ENCODE measurements at regions not wholly inside any gene's neighbourhood (a gene's known extent, or its start where the extent isn't known, plus 50 kb on each side); places are given as distances from the start of the nearest gene placed in this dataset.
"Not testable (repeated sequence)": the region's sequence is repeated elsewhere in the genome, so short reads cannot be mapped to it uniquely, and the experiment has no call there.

DNA sequence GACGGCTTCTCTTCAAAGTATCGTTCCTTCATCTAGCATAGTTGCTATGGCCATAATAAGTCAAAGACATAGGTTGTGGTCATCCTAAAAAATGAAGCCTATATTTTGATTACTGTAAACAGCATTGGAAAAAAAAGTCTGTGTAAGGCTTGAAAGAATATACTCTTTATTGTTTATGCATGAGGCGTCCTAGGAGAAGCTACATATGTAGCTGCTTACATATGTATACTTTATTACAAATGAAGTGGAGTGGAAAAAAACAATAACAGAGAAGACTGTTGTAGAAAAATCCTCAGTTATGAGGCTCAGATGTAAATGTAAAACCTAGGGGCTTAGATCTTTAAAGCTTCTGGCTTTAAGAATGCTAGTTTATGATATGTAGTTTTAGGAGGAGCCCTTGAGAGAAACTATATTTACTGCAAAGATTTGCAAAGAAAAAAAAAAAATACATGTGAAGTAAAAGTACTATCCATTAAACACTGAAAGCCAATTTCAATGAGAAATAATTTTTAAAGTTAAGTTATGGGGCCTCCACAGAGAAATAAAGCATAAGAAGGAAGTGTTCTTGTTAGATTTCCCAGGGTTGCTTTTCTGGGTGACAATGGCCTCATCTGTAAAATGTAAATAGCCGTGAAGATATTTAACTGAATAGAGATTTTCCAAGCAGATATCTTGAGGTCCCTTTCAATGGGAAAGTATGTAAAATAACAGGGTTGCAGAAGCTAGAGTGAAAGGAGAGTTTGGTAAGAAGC lies 598.2 kb downstream of the TRIML1 start:
- no peaks in the 10 kb centered on the region for H3K4me1 ChIP-seq (ENCODE audit: control insufficient read depth, low read length)
- no peaks in the 10 kb centered on the region for H3K9me3 ChIP-seq (ENCODE audit: control insufficient read depth, insufficient read depth, low read length)
- H3K9me2 ChIP-seq (replicated peaks; ENCODE audit: control insufficient read depth, low read length): no peaks in the 10 kb centered on the region
- H3K4me2 ChIP-seq (ENCODE audit: low read length): no peak overlapping the region
- H3F3A ChIP-seq (ENCODE audit: control insufficient read depth, insufficient read depth): no peaks in the 10 kb centered on the region
- H3K36me3 ChIP-seq (ENCODE audit: control insufficient read depth, low read length): no peaks in the 10 kb centered on the region
- TF ChIP-seq, protein P1, sequence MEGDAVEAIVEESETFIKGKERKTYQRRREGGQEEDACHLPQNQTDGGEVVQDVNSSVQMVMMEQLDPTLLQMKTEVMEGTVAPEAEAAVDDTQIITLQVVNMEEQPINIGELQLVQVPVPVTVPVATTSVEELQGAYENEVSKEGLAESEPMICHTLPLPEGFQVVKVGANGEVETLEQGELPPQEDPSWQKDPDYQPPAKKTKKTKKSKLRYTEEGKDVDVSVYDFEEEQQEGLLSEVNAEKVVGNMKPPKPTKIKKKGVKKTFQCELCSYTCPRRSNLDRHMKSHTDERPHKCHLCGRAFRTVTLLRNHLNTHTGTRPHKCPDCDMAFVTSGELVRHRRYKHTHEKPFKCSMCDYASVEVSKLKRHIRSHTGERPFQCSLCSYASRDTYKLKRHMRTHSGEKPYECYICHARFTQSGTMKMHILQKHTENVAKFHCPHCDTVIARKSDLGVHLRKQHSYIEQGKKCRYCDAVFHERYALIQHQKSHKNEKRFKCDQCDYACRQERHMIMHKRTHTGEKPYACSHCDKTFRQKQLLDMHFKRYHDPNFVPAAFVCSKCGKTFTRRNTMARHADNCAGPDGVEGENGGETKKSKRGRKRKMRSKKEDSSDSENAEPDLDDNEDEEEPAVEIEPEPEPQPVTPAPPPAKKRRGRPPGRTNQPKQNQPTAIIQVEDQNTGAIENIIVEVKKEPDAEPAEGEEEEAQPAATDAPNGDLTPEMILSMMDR (IDR thresholded peaks at IDR 0.05; ENCODE audit: low read depth, low read length, poor library complexity, severe bottlenecking): no peak
- TF ChIP-seq EZH2phosphoT487 (IDR thresholded peaks at IDR 0.05; ENCODE audit: borderline replicate concordance, low read length): no peak
- no peaks in the 10 kb centered on the region for H3K27me3 ChIP-seq (ENCODE audit: control insufficient read depth, low read length)
- H3K79me2 ChIP-seq (ENCODE audit: control insufficient read depth, low read length): no peaks in the 10 kb centered on the region
- no peak overlapping the region for H3K4me3 ChIP-seq (ENCODE audit: low read length)
- no peaks in the 10 kb centered on the region for H4K20me1 ChIP-seq (ENCODE audit: control insufficient read depth, insufficient read depth, low read depth, low read length)
- H3K27ac ChIP-seq (ENCODE audit: low read depth, low read length): no peak overlapping the region

DNA sequence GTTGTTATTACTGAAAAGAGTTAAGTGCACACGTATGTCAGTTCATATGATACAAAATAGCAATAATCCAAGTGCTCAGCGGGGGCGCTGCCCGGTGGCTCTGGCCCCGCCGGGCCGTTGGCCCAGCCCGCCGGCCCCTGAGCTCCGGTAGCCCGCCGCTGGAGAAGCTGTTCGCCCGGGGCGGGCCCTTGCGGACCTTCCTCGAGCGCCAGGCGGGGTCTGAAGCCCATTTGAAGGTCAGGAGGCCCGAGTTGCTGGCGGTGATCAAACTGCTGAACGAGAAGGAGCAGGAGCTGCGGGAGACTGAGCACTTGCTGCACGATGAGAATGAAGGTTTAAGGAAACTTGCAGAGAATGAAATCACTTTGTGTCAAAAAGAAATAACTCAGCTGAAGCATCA lies 599.0 kb downstream of the TRIML1 start:
- not testable (repeated sequence) for H3K9me2 ChIP-seq (replicated peaks; ENCODE audit: control insufficient read depth, low read length); H3F3A ChIP-seq (ENCODE audit: control insufficient read depth, insufficient read depth); H3K27ac ChIP-seq (ENCODE audit: low read depth, low read length); H3K79me2 ChIP-seq (ENCODE audit: control insufficient read depth, low read length); H3K4me3 ChIP-seq (ENCODE audit: low read length); H3K4me2 ChIP-seq (ENCODE audit: low read length); H3K4me1 ChIP-seq (ENCODE audit: control insufficient read depth, low read length); H3K9me3 ChIP-seq (ENCODE audit: control insufficient read depth, insufficient read depth, low read length); H3K27me3 ChIP-seq (ENCODE audit: control insufficient read depth, low read length); H4K20me1 ChIP-seq (ENCODE audit: control insufficient read depth, insufficient read depth, low read depth, low read length); H3K36me3 ChIP-seq (ENCODE audit: control insufficient read depth, low read length)

DNA sequence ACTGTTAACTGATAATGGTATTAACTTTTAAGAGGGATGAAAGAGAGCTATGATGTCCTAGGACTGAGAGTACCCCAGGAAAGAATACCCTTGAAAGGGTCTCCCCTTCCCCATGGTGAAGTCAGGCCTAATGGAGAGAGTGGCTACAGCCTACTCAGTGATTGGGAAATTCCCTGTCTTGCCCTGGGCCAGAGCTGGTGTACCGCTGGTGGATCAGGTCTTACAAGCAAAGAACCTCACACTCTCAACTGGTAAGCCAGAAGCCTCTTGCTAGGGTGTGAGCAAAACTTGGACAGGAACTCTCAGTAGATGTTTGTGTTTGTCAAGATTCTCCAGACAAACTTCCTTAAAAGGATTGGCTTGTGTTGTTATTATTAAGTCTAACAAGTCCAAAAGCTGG lies 600.9 kb downstream of the TRIML1 start:
- H3F3A ChIP-seq (ENCODE audit: control insufficient read depth, insufficient read depth); H3K4me3 ChIP-seq (ENCODE audit: low read length); H4K20me1 ChIP-seq (ENCODE audit: control insufficient read depth, insufficient read depth, low read depth, low read length); H3K4me1 ChIP-seq (ENCODE audit: control insufficient read depth, low read length); H3K36me3 ChIP-seq (ENCODE audit: control insufficient read depth, low read length); H3K9me3 ChIP-seq (ENCODE audit: control insufficient read depth, insufficient read depth, low read length); H3K27me3 ChIP-seq (ENCODE audit: control insufficient read depth, low read length); H3K79me2 ChIP-seq (ENCODE audit: control insufficient read depth, low read length); H3K27ac ChIP-seq (ENCODE audit: low read depth, low read length); H3K9me2 ChIP-seq (replicated peaks; ENCODE audit: control insufficient read depth, low read length); H3K4me2 ChIP-seq (ENCODE audit: low read length): not testable (repeated sequence)

DNA sequence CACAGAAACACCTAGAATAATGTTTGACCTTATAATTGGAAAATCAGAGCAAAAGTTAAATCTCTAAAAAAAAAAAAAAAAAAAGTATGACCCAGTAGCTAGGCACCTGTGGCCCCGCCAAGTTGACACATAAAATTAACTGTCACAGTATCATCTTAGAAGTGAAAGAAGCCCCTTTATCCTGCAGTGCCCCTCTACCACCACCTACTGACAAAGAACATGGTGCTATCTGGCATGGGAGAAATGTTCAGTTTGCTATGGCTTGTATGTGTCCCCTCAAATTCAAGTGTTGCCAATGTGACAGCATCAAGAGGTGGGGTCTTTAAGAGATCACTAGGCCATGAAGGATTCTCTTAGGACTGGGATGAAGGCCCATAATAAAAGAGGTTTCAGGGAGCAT lies 601.5 kb downstream of the TRIML1 start:
- not testable (repeated sequence) for H3K4me2 ChIP-seq (ENCODE audit: low read length); H3K9me3 ChIP-seq (ENCODE audit: control insufficient read depth, insufficient read depth, low read length); H3K9me2 ChIP-seq (replicated peaks; ENCODE audit: control insufficient read depth, low read length); H3K4me3 ChIP-seq (ENCODE audit: low read length); H3K36me3 ChIP-seq (ENCODE audit: control insufficient read depth, low read length); H3F3A ChIP-seq (ENCODE audit: control insufficient read depth, insufficient read depth); H4K20me1 ChIP-seq (ENCODE audit: control insufficient read depth, insufficient read depth, low read depth, low read length); H3K27ac ChIP-seq (ENCODE audit: low read depth, low read length); H3K4me1 ChIP-seq (ENCODE audit: control insufficient read depth, low read length); H3K27me3 ChIP-seq (ENCODE audit: control insufficient read depth, low read length); H3K79me2 ChIP-seq (ENCODE audit: control insufficient read depth, low read length)

DNA sequence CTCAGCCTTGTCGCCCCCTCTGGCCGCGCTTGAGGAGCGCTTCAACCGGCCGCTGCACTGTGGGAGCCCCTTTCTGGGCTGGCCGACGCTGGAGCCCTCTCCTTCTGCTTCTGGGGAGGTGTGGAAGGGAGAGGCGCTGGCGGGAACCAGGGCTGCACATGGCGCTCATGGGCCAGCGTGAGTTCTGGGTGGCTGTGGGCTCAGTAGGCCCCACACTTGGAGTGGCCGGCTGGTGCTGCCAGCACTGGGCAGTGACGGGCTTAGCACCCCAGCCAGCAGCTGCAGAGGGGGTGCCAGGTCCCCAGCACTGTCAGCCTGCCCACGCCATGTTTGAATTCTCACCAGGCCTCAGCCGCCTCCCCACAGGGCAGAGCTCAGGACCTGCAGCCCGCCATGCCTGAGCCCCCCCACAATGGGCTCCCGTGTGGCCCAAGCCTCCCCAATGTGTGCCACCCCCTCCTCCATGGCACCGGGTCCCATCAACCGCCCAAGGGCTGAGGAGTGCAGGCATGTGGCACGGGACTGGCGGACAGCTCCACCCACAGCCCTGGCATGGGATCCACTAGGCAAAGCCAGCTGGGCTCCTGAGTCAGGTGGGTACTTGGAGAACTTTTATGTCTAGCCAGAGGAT lies 615.2 kb downstream of the TRIML1 start:
- H3K4me2 ChIP-seq (ENCODE audit: low read length): no peak overlapping the region
- no peaks in the 10 kb centered on the region for H3K9me2 ChIP-seq (replicated peaks; ENCODE audit: control insufficient read depth, low read length)
- H3K27me3 ChIP-seq (ENCODE audit: control insufficient read depth, low read length): no peaks in the 10 kb centered on the region
- H3F3A ChIP-seq (ENCODE audit: control insufficient read depth, insufficient read depth): no peaks in the 10 kb centered on the region
- no peaks in the 10 kb centered on the region for H3K4me1 ChIP-seq (ENCODE audit: control insufficient read depth, low read length)
- no peak for TF ChIP-seq EZH2phosphoT487 (IDR thresholded peaks at IDR 0.05; ENCODE audit: borderline replicate concordance, low read length)
- TF ChIP-seq, protein P1 (IDR thresholded peaks at IDR 0.05; ENCODE audit: low read depth, low read length, poor library complexity, severe bottlenecking): no peak
- H4K20me1 ChIP-seq (ENCODE audit: control insufficient read depth, insufficient read depth, low read depth, low read length): no peaks in the 10 kb centered on the region
- H3K79me2 ChIP-seq (ENCODE audit: control insufficient read depth, low read length): no peaks in the 10 kb centered on the region
- no peak overlapping the region for H3K4me3 ChIP-seq (ENCODE audit: low read length)
- no peaks in the 10 kb centered on the region for H3K36me3 ChIP-seq (ENCODE audit: control insufficient read depth, low read length)
- H3K9me3 ChIP-seq (ENCODE audit: control insufficient read depth, insufficient read depth, low read length): peaks cover 4% of the 10 kb centered on the region; the same call in 1 of the 2 replicates
- no peak overlapping the region for H3K27ac ChIP-seq (ENCODE audit: low read depth, low read length)

Data from DOHH2 (cell line).